ENCODE measurements at regions not wholly inside any gene's neighbourhood (a gene's known extent, or its start where the extent isn't known, plus 50 kb on each side); places are given as distances from the start of the nearest gene placed in this dataset.

- TF ChIP-seq CTCF (conservative IDR thresholded peaks at IDR 0.05; ENCODE audit: low read depth, low read length) (no peak), EZH2 (IDR thresholded peaks at IDR 0.05; ENCODE audit: borderline replicate concordance, low read depth, low read length, poor library complexity, severe bottlenecking) (no peak)
Observed at GRCh38 chrX:130556951-130557350, 155.2 kb downstream of the RBMX2 start.
